Suprapubic skin (tissue), 3 donors: ENCODE measurements at regions not wholly inside any gene's neighbourhood (a gene's known extent, or its start where the extent isn't known, plus 50 kb on each side); places are given as distances from the start of the nearest gene placed in this dataset.

ENCODE experiments used
- POLR2A ChIP-seq, 2 donors: fragments of 450-650 bp; IDR thresholded peaks; one replicate each; pipeline ENCODE4 v1.6.1; 2017; ENCODE audit warnings: antibody characterized with exemption in 2 of 2, mild to moderate bottlenecking in 2 of 2, moderate library complexity in 2 of 2
- TF ChIP-seq, protein P1 (sequence below), 2 donors: fragments of 200-600 bp in 1 of 2; fragments of 450-650 bp in 1 of 2; sonication (generic) in 1 of 2; IDR thresholded peaks; one replicate each; pipeline ENCODE4 v1.5.1; 2016 to 2019; ENCODE audit warnings: antibody characterized with exemption in 2 of 2, mild to moderate bottlenecking in 1 of 2, moderate library complexity in 1 of 2

DNA sequence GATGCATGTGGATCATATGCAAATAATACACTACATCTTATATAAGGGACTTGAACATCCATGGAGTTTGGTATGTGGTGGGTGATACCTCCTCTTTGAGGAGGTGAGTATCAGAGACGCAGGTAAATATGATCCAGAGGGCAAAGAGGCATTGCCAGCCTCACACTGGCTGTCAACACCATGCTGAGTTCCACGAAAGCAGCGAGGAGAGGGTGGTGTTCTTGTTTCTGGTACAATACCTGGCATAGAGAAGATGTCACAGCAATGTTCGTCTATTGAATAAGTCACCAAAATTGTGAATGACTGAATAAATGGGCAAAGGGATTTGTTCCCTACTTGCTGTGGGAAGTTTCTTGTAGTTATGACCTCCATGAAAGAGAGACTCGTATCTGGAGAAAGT is 182.2 kb downstream of the SNRPN start:
- TF ChIP-seq, protein P1, sequence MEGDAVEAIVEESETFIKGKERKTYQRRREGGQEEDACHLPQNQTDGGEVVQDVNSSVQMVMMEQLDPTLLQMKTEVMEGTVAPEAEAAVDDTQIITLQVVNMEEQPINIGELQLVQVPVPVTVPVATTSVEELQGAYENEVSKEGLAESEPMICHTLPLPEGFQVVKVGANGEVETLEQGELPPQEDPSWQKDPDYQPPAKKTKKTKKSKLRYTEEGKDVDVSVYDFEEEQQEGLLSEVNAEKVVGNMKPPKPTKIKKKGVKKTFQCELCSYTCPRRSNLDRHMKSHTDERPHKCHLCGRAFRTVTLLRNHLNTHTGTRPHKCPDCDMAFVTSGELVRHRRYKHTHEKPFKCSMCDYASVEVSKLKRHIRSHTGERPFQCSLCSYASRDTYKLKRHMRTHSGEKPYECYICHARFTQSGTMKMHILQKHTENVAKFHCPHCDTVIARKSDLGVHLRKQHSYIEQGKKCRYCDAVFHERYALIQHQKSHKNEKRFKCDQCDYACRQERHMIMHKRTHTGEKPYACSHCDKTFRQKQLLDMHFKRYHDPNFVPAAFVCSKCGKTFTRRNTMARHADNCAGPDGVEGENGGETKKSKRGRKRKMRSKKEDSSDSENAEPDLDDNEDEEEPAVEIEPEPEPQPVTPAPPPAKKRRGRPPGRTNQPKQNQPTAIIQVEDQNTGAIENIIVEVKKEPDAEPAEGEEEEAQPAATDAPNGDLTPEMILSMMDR (IDR thresholded peaks at IDR 0.05): no peak
- no peak for TF ChIP-seq POLR2A (IDR thresholded peaks at IDR 0.05)
